ENCODE measurements at regions not wholly inside any gene's neighbourhood (a gene's known extent, or its start where the extent isn't known, plus 50 kb on each side); places are given as distances from the start of the nearest gene placed in this dataset.

DNA sequence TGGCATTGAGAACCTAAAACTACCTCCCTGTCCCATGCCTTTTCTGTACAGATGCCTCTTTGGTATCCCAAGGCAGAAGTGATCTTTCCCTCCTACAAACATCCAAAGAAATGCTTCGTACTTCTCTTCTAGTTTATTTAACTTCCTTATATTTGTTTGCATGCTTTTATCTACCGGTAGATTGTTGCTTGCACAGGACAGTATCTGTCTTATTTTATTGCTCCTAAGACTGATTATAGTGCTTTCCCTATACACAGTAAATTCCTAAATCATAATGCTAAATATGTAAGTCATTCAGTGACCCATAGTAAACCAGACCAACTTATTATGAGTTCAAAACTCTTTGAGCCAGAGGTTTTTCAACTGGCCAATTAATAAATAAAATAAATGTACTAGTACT, 156.9 kb downstream of the PRELID2 start:
- H2AFZ ChIP-seq: no peak overlapping the region
- POLR2A ChIA-PET (ENCODE audit: unreplicated experiment): no interaction called here
- H3K4me2 ChIP-seq: no peak overlapping the region
- H3K27ac ChIP-seq: no peak overlapping the region
- H3K27me3 ChIP-seq (ENCODE audit: insufficient read depth, low read depth): no peaks in the 10 kb centered on the region
- H3K4me3 ChIP-seq: no peak overlapping the region
- H3K9me3 ChIP-seq (ENCODE audit: insufficient read depth, low read depth): no peaks in the 10 kb centered on the region
- intact Hi-C loops (cut with micrococcal nuclease; ENCODE audit: unreplicated experiment): no loop called here
- no peaks in the 10 kb centered on the region for H3K36me3 ChIP-seq (ENCODE audit: low read depth)
- no peaks in the 10 kb centered on the region for H3F3A ChIP-seq (ENCODE audit: insufficient read depth, low read depth)
- H3K4me1 ChIP-seq (replicated peaks; ENCODE audit: insufficient read depth): no peaks in the 10 kb centered on the region
- CTCF ChIA-PET: no interaction called here
- no TSS peak for BruUV-seq (replicated peaks)
- no peak for TF ChIP-seq EZH2 (IDR thresholded peaks at IDR 0.05; ENCODE audit: low read depth)
- TF ChIP-seq, protein P1, sequence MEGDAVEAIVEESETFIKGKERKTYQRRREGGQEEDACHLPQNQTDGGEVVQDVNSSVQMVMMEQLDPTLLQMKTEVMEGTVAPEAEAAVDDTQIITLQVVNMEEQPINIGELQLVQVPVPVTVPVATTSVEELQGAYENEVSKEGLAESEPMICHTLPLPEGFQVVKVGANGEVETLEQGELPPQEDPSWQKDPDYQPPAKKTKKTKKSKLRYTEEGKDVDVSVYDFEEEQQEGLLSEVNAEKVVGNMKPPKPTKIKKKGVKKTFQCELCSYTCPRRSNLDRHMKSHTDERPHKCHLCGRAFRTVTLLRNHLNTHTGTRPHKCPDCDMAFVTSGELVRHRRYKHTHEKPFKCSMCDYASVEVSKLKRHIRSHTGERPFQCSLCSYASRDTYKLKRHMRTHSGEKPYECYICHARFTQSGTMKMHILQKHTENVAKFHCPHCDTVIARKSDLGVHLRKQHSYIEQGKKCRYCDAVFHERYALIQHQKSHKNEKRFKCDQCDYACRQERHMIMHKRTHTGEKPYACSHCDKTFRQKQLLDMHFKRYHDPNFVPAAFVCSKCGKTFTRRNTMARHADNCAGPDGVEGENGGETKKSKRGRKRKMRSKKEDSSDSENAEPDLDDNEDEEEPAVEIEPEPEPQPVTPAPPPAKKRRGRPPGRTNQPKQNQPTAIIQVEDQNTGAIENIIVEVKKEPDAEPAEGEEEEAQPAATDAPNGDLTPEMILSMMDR (conservative IDR thresholded peaks at IDR 0.05): no peak
- DNase-seq: no peak
- H4K20me1 ChIP-seq (ENCODE audit: insufficient read depth): no peaks in the 10 kb centered on the region
- 0 out of 2 replicates have a peak, but pooled peaks cover 1% of the 10 kb centered on the region for H3K9me2 ChIP-seq (ENCODE audit: insufficient read depth)
- H3K79me2 ChIP-seq (ENCODE audit: low read depth): no peaks in the 10 kb centered on the region

DNA sequence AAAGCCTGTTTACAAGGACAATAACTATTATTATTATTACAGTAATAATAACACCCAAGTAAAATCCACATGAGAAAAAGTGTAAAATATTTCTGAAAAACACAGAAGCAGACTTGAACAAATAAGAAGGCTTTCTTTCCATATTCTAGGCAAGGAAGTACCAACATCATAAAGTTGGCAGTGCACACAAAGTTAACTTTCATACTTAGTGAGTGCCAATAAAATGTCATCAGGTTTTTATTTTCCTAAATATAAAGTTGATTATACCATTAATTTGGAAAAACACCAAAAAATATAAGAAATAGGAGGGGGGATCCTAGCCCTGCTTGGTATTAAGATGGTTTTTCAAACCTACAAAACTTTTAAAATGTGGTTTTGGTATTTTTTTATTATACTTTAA, 161.4 kb downstream of the PRELID2 start:
- Histone ChIP-seq H3K4me1 (replicated peaks; ENCODE audit: insufficient read depth) (no peaks in the 10 kb centered on the region), H3K4me3 (no peak overlapping the region), H3K4me2 (no peak overlapping the region), H3K9me3 (ENCODE audit: insufficient read depth, low read depth) (no peaks in the 10 kb centered on the region), H3K27ac (no peak overlapping the region), H3F3A (ENCODE audit: insufficient read depth, low read depth) (no peaks in the 10 kb centered on the region), H3K36me3 (ENCODE audit: low read depth) (no peaks in the 10 kb centered on the region), H3K27me3 (ENCODE audit: insufficient read depth, low read depth) (no peaks in the 10 kb centered on the region), H3K9me2 (ENCODE audit: insufficient read depth) (no peaks in the 10 kb centered on the region), H4K20me1 (ENCODE audit: insufficient read depth) (no peaks in the 10 kb centered on the region), H3K79me2 (ENCODE audit: low read depth) (no peaks in the 10 kb centered on the region), H2AFZ (no peak overlapping the region)
- BruUV-seq (replicated peaks): no TSS peak
- DNase-seq: no peak
- no peak for TF ChIP-seq EZH2 (IDR thresholded peaks at IDR 0.05; ENCODE audit: low read depth)
- TF ChIP-seq, protein P1 (conservative IDR thresholded peaks at IDR 0.05): no peak
- CTCF ChIA-PET: no interaction called here
- POLR2A ChIA-PET (ENCODE audit: unreplicated experiment): no interaction called here
- intact Hi-C loops (cut with micrococcal nuclease; ENCODE audit: unreplicated experiment): no loop called here

DNA sequence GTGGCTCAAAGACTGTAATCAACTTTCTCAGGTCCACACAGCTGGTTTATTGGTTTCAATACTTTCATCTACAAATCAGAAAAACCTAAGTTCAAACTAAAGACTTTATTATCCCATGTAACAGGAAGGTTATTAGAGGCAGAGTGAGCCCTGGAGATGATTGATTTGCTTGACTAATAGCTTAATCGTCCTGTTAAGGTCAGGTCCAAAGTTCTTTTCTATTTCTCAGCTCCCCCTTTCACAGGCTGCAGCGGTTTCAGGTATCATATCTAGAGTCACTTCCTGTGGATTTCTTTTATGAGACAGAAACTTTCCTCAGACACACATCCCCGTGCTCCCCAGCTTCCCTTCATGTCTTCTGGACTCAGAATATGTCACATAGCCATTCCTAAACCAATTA, 166.4 kb downstream of the PRELID2 start:
- Histone ChIP-seq H4K20me1 (ENCODE audit: insufficient read depth) (no peaks in the 10 kb centered on the region), H3K4me1 (replicated peaks; ENCODE audit: insufficient read depth) (no peaks in the 10 kb centered on the region), H2AFZ (no peak overlapping the region), H3K27me3 (ENCODE audit: insufficient read depth, low read depth) (no peaks in the 10 kb centered on the region), H3K79me2 (ENCODE audit: low read depth) (no peaks in the 10 kb centered on the region), H3K9me2 (ENCODE audit: insufficient read depth) (0 out of 2 replicates have a peak, but pooled peaks cover 4% of the 10 kb centered on the region), H3K4me3 (no peak overlapping the region), H3K9me3 (ENCODE audit: insufficient read depth, low read depth) (no peaks in the 10 kb centered on the region; the same call in 1 of the 2 replicates), H3K4me2 (no peak overlapping the region), H3K36me3 (ENCODE audit: low read depth) (no peaks in the 10 kb centered on the region), H3K27ac (no peak overlapping the region), H3F3A (ENCODE audit: insufficient read depth, low read depth) (no peaks in the 10 kb centered on the region)
- DNase-seq: no peak
- POLR2A ChIA-PET (ENCODE audit: unreplicated experiment): no interaction called here
- CTCF ChIA-PET: no interaction called here
- BruUV-seq (replicated peaks): no TSS peak
- intact Hi-C loops (cut with micrococcal nuclease; ENCODE audit: unreplicated experiment): no loop called here
- no peak for TF ChIP-seq EZH2 (IDR thresholded peaks at IDR 0.05; ENCODE audit: low read depth)
- TF ChIP-seq, protein P1 (conservative IDR thresholded peaks at IDR 0.05): no peak
